ENCODE measurements at regions not wholly inside any gene's neighbourhood (a gene's known extent, or its start where the extent isn't known, plus 50 kb on each side); places are given as distances from the start of the nearest gene placed in this dataset.
"Not testable (repeated sequence)": the region's sequence is repeated elsewhere in the genome, so short reads cannot be mapped to it uniquely, and the experiment has no call there.

GRCh38 chr18:28727189-28727588 lies 550.3 kb upstream of the CDH2 start:
- not testable (repeated sequence) for TF ChIP-seq CTCF, POLR2A (IDR thresholded peaks at IDR 0.05)

Data from uterus (tissue), 2 donors.